WERI-Rb-1 (cell line): ENCODE measurements at regions not wholly inside any gene's neighbourhood (a gene's known extent, or its start where the extent isn't known, plus 50 kb on each side); places are given as distances from the start of the nearest gene placed in this dataset.

ENCODE experiments used
- DNase-seq: peaks from one replicate; pipeline ENCODE4 v3.0.0-alpha.2; 2020
- H3K27ac ChIP-seq: fragments of 250-450 bp; sonication (Bioruptor Pico); 2 replicates; pipeline ENCODE4 v1.5.1; 2020; ENCODE audit warnings: mild to moderate bottlenecking, moderate library complexity
- H3K27me3 ChIP-seq: fragments of 250-450 bp; sonication (Bioruptor Pico); 2 replicates; pipeline ENCODE4 v1.5.1; 2021; ENCODE audit warnings: mild to moderate bottlenecking, low read depth, moderate library complexity; ENCODE audit not compliant: insufficient read depth, severe bottlenecking
- H3K36me3 ChIP-seq: fragments of 250-450 bp; sonication (Bioruptor Pico); 2 replicates; pipeline ENCODE4 v1.5.1; 2020; ENCODE audit warnings: mild to moderate bottlenecking, moderate library complexity
- H3K4me3 ChIP-seq: 2 replicates; pipeline ENCODE4 v1.5.1; 2011; ENCODE audit warnings: low read depth, mild to moderate bottlenecking, control low read depth, low read length
- H3K9me3 ChIP-seq: fragments of 250-450 bp; sonication (Bioruptor Pico); 2 replicates; pipeline ENCODE4 v1.5.1; 2021; ENCODE audit warnings: mild to moderate bottlenecking, moderate library complexity; ENCODE audit not compliant: severe bottlenecking
- TF ChIP-seq, protein P1 (sequence below): IDR thresholded peaks from 2 replicates; pipeline ENCODE4 v1.5.1; 2011; ENCODE audit warnings: low read depth, mild to moderate bottlenecking, control low read depth, inconsistent platforms, low read length

DNA sequence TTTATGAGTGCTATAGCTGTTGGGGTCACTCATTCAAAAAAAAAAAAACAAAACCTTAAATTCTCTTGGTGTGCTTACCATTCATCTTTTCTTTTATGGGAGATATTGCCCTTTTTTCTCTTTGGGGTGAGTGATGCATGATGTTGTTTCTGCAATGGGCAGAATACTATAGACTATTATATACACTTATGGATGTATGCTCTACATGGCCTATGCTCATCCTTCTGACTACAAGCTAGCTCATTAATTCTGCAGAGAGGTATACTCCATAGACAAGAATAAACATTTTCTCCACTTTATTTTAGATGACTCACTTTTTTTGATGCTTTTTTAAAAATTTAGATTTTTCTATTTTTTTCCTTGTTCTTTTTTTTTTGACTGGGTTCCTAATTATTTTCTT lies 160.3 kb upstream of the ANK2 start:
- no peak overlapping the region for H3K27ac ChIP-seq
- no peak for DNase-seq
- H3K4me3 ChIP-seq = no peak overlapping the region
- no peaks in the 10 kb centered on the region for H3K9me3 ChIP-seq
- no peaks in the 10 kb centered on the region for H3K36me3 ChIP-seq
- TF ChIP-seq, protein P1, sequence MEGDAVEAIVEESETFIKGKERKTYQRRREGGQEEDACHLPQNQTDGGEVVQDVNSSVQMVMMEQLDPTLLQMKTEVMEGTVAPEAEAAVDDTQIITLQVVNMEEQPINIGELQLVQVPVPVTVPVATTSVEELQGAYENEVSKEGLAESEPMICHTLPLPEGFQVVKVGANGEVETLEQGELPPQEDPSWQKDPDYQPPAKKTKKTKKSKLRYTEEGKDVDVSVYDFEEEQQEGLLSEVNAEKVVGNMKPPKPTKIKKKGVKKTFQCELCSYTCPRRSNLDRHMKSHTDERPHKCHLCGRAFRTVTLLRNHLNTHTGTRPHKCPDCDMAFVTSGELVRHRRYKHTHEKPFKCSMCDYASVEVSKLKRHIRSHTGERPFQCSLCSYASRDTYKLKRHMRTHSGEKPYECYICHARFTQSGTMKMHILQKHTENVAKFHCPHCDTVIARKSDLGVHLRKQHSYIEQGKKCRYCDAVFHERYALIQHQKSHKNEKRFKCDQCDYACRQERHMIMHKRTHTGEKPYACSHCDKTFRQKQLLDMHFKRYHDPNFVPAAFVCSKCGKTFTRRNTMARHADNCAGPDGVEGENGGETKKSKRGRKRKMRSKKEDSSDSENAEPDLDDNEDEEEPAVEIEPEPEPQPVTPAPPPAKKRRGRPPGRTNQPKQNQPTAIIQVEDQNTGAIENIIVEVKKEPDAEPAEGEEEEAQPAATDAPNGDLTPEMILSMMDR = no peak
- no peaks in the 10 kb centered on the region for H3K27me3 ChIP-seq

- TF ChIP-seq, protein P1 = no peak
- no peak overlapping the region for H3K27ac ChIP-seq
- no peaks in the 10 kb centered on the region for H3K36me3 ChIP-seq
- no peaks in the 10 kb centered on the region for H3K27me3 ChIP-seq
- no peaks in the 10 kb centered on the region for H3K9me3 ChIP-seq
- H3K4me3 ChIP-seq = no peak overlapping the region
- no peak for DNase-seq
These were observed 159.6 kb upstream of the ANK2 start for GRCh38 chr4:112889619-112890527.

- TF ChIP-seq, protein P1 = no peak
- Histone ChIP-seq H3K27me3 (no peaks in the 10 kb centered on the region), H3K36me3 (no peaks in the 10 kb centered on the region), H3K4me3 (peak overlapping the region; percentile 10; the same call in 1 of the 2 replicates), H3K27ac (peak overlapping the region; percentile 81), H3K9me3 (no peaks in the 10 kb centered on the region)
- no peak for DNase-seq
These were observed 155.0 kb upstream of the ANK2 start for GRCh38 chr4:112894480-112894879.

DNA sequence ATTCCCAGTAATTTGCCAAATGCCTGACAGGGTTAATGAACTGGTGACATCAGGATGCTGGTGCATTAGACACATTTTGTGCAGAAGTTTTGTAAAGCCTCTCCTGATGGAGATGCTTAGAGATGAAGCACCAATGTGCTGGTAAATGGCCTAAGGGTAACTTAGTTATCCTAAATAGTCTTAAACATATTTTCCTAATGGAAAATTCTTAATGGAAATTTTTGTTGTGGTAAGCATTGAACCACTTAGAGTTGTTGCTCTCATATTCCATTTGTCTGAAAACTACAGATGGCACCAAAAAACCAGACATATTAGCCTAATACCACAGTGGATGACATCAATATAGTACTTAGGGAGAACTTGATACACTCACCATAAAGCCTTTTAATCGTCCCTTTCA lies 154.5 kb upstream of the ANK2 start:
- TF ChIP-seq, protein P1 = no peak
- Histone ChIP-seq H3K9me3 (no peaks in the 10 kb centered on the region), H3K27ac (peak overlapping the region; percentile 81), H3K27me3 (no peaks in the 10 kb centered on the region), H3K36me3 (no peaks in the 10 kb centered on the region), H3K4me3 (peak overlapping the region; percentile 10; the same call in 1 of the 2 replicates)
- DNase-seq = no peak

DNA sequence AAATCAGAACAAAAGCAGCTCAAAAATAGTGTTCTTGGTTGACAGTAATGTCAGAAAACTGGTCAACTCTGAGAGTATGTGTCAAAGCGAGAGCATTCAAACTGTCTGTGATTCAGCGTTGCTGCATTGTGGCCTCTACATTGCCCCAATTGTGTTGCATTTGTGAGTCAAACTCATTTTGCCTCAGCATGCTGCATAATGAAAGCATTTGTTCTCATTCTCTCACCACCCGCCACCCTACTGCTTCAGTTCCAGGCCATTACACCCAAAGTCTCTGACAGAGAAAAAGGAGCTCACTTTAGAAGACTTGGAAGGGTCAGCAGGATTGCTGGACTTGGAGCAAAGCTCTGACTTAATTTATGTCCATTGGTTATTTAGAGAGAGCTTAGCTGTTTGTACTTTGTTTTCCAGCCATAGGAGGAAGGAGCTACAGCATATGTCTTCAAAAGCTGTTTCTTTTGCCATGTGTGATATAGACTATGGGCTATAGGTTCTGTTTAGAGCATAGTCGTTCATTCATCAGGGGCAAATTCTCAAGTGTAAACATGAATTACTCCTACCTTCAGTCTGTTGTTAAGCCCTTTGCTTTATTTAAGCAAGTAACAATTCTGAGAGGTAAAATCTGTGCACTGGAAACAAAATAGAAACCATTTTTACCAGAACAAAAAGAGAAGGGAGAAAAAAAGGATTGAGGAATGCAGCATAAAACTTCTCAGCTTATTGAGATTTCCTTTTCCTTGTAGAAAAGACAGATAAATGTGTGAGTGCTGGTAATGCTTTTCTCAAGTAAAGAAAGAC lies 153.4 kb upstream of the ANK2 start:
- H3K4me3 ChIP-seq = peak overlapping the region; percentile 30
- DNase-seq = peak; percentile 52

More for the DNA sequence above, 153.4 kb upstream of the ANK2 start:
- peak overlapping the region; percentile 81 for H3K27ac ChIP-seq
- H3K36me3 ChIP-seq = no peaks in the 10 kb centered on the region
- TF ChIP-seq, protein P1 = no peak
- H3K9me3 ChIP-seq = no peaks in the 10 kb centered on the region
- H3K27me3 ChIP-seq = no peaks in the 10 kb centered on the region
